NCI-H2171 (cell line): ENCODE measurements at regions not wholly inside any gene's neighbourhood (a gene's known extent, or its start where the extent isn't known, plus 50 kb on each side); places are given as distances from the start of the nearest gene placed in this dataset.

ENCODE experiments used
- DNase-seq: peaks from one replicate; lab custom pipeline; 2025; lab: John Stamatoyannopoulos, UW

GRCh38 chr5:65068410-65068809 is 299.7 kb downstream of the CWC27 start:
- no peak for DNase-seq

GRCh38 chr5:65070026-65070425 is 301.3 kb downstream of the CWC27 start:
- DNase-seq, result no peak

GRCh38 chr5:65072850-65073249 is 304.1 kb downstream of the CWC27 start:
- peak; percentile 80 for DNase-seq

- peak; percentile 30 for DNase-seq
These were observed 304.5 kb downstream of the CWC27 start for GRCh38 chr5:65073250-65073661.

GRCh38 chr5:65075623-65076250 is 307.0 kb downstream of the CWC27 start:
- no peak for DNase-seq

- no peak for DNase-seq
These were observed 307.6 kb downstream of the CWC27 start for GRCh38 chr5:65076251-65076869.

- DNase-seq, result no peak
These were observed 308.9 kb downstream of the CWC27 start for GRCh38 chr5:65077653-65078052.

- no peak for DNase-seq
These were observed 309.6 kb downstream of the CWC27 start for GRCh38 chr5:65078331-65078730.

- DNase-seq, result no peak
These were observed 312.3 kb downstream of the CWC27 start for GRCh38 chr5:65081071-65081470.

- no peak for DNase-seq
These were observed 316.2 kb downstream of the CWC27 start for GRCh38 chr5:65084795-65085515.

GRCh38 chr5:65085516-65085850 is 316.8 kb downstream of the CWC27 start:
- DNase-seq, result no peak

- DNase-seq, result no peak
These were observed 317.6 kb downstream of the CWC27 start for GRCh38 chr5:65086234-65086890.

- no peak for DNase-seq
These were observed 318.4 kb downstream of the CWC27 start for GRCh38 chr5:65087154-65087553.

- no peak for DNase-seq
These were observed 325.5 kb downstream of the CWC27 start for GRCh38 chr5:65094279-65094678.

GRCh38 chr5:65098393-65098792 is 329.7 kb downstream of the CWC27 start:
- DNase-seq, result no peak
